HepG2 (cell line): ENCODE measurements at regions not wholly inside any gene's neighbourhood (a gene's known extent, or its start where the extent isn't known, plus 50 kb on each side); places are given as distances from the start of the nearest gene placed in this dataset.

Experiments used
- ATAC-seq: fragments of 200-7000 bp; cut with Tn5 transposase; 3 replicates; pipeline ENCODE4 v1.9.1; 2020; ENCODE audit warnings: mild to moderate bottlenecking, moderate library complexity
- BruUV-seq: library from RNA; stranded (reverse); fragments of 400-500 nt; replicated peaks from 2 replicates; lab custom pipeline; 2021; lab: Mats Ljungman, UMichigan
- CTCF ChIA-PET: fragments of 300-600 bp; formaldehyde crosslinking; extraction: SDS; loops from one replicate; lab custom pipeline; 2021; ENCODE audit warnings: low total read pairs, inconsistent platforms, low intra/inter-chr PET ratio; lab: Yijun Ruan, JAX
- POLR2A ChIA-PET: fragments of 350-600 bp; sonication (Branson Sonifier 250); formaldehyde crosslinking; loops from one replicate; lab custom pipeline; 2020; ENCODE audit warnings: antibody characterized with exemption, inconsistent platforms; lab: Yijun Ruan, JAX
- DNase-seq: peaks from one replicate; pipeline ENCODE4 v3.0.0-alpha.2; 2015; ENCODE audit warnings: low spot score
- FAIRE-seq: peaks from 3 replicates; lab custom pipeline; 2011; peaks lifted over from hg19 to GRCh38; lab: Jason Lieb, UNC
- H2AFZ ChIP-seq: one replicate; pipeline ENCODE4 v1.6.1; 2011; ENCODE audit warnings: low read length, inconsistent platforms
- H3K27ac ChIP-seq: fragments of 300-600 bp; 3 replicates; pipeline ENCODE4 v1.8.0; 2011; ENCODE audit warnings: mixed run types, mild to moderate bottlenecking, mixed read lengths, low read length, inconsistent platforms; ENCODE audit not compliant: insufficient read depth; ENCODE audit errors: extremely low read length
- H3K27me3 ChIP-seq, 2 experiments: fragments of 200-600 bp in 1 of 2; 2 replicates in 1 of 2; 3 replicates in 1 of 2; pipeline versions ENCODE4 v1.6.0 to v1.8.0; 2011; ENCODE audit warnings: low read length in 2 of 2, mild to moderate bottlenecking in 2 of 2, moderate library complexity in 2 of 2, inconsistent platforms in 1 of 2; ENCODE audit not compliant: insufficient read depth in 2 of 2, control insufficient read depth in 1 of 2
- H3K36me3 ChIP-seq, 2 experiments: fragments of 200-600 bp in 1 of 2; replicated peaks in 1 of 2; 2 replicates in 1 of 2; 3 replicates in 1 of 2; pipeline versions ENCODE4 v1.5.1 to v1.8.0; 2011; ENCODE audit warnings: low read length in 2 of 2, inconsistent platforms in 1 of 2; ENCODE audit not compliant: insufficient read depth in 2 of 2, control insufficient read depth in 1 of 2
- H3K4me1 ChIP-seq: 2 replicates; pipeline ENCODE4 v1.5.1; 2012; ENCODE audit warnings: low read length, inconsistent platforms; ENCODE audit not compliant: insufficient read depth
- H3K4me2 ChIP-seq: 2 replicates; pipeline ENCODE4 v1.6.0; 2011; ENCODE audit warnings: low read depth, low read length, inconsistent platforms
- H3K4me3 ChIP-seq, 3 experiments: fragments of 200-600 bp in 1 of 3; sonication (generic), shearing (Covaris generic) in 1 of 3; replicated peaks in 1 of 3; 2 replicates each; pipeline ENCODE4 v1.5.1; 2011 to 2016; ENCODE audit warnings: low read length in 3 of 3, inconsistent platforms in 2 of 3, low read depth in 2 of 3, mild to moderate bottlenecking in 2 of 3, control low read depth in 1 of 3, mixed read lengths in 1 of 3; ENCODE audit not compliant: insufficient read depth in 1 of 3
- H3K79me2 ChIP-seq: one replicate; pipeline ENCODE4 v1.6.1; 2011; ENCODE audit warnings: low read length, inconsistent platforms; ENCODE audit not compliant: insufficient read depth
- H3K9ac ChIP-seq: 2 replicates; pipeline ENCODE4 v1.6.0; 2011; ENCODE audit warnings: mild to moderate bottlenecking, low read depth, low read length, inconsistent platforms; ENCODE audit not compliant: insufficient read depth
- H3K9me3 ChIP-seq: 2 replicates; pipeline ENCODE4 v1.5.1; 2012; ENCODE audit warnings: mild to moderate bottlenecking, low read length
- H4K20me1 ChIP-seq: 2 replicates; pipeline ENCODE4 v1.6.0; 2011; ENCODE audit warnings: inconsistent platforms, mild to moderate bottlenecking, low read length, moderate library complexity; ENCODE audit not compliant: insufficient read depth
- GZF1 ChIP-seq: sonication (generic); formaldehyde crosslinking; IDR thresholded peaks from 2 replicates; pipeline ENCODE4 v1.5.1; 2020; ENCODE audit warnings: mild to moderate bottlenecking, missing genetic modification reagents
- KLF12 ChIP-seq: sonication (generic); formaldehyde crosslinking; IDR thresholded peaks from 2 replicates; pipeline ENCODE4 v1.4.0; 2020; ENCODE audit warnings: missing genetic modification reagents, borderline replicate concordance
- NCOA1 ChIP-seq: sonication (generic); formaldehyde crosslinking; IDR thresholded peaks from 2 replicates; pipeline ENCODE4 v1.9.0; 2021; ENCODE audit warnings: missing genetic modification reagents
- PLSCR1 ChIP-seq: sonication (generic); formaldehyde crosslinking; IDR thresholded peaks from 2 replicates; pipeline ENCODE4 v1.5.0; 2020; ENCODE audit warnings: missing genetic modification reagents, mild to moderate bottlenecking, borderline replicate concordance
- SP1 ChIP-seq, 2 experiments: fragments of 450-650 bp in 1 of 2; sonication (generic) in 1 of 2; formaldehyde crosslinking in 1 of 2; IDR thresholded peaks; 2 replicates each; pipeline versions ENCODE4 v1.4.0 to v1.6.1; 2016 to 2020; ENCODE audit warnings: missing genetic modification reagents in 1 of 2
- TMF1 ChIP-seq: sonication (generic); formaldehyde crosslinking; IDR thresholded peaks from 2 replicates; pipeline ENCODE4 v1.8.1; 2022; ENCODE audit warnings: low read depth, missing genetic modification reagents
- ZBTB40 ChIP-seq, 2 experiments: fragments of 450-650 bp in 1 of 2; sonication (generic) in 1 of 2; formaldehyde crosslinking in 1 of 2; IDR thresholded peaks; 2 replicates each; pipeline versions ENCODE4 v1.6.1 to v1.8.0; 2016 to 2022; ENCODE audit warnings: antibody characterized with exemption in 1 of 2, mild to moderate bottlenecking in 1 of 2, missing genetic modification reagents in 1 of 2
- ZNF160 ChIP-seq: sonication (generic); formaldehyde crosslinking; IDR thresholded peaks from 2 replicates; pipeline ENCODE4 v1.8.0; 2022; ENCODE audit warnings: mild to moderate bottlenecking, inconsistent platforms, missing genetic modification reagents
- ZNF451 ChIP-seq: sonication (generic); formaldehyde crosslinking; IDR thresholded peaks from 2 replicates; pipeline ENCODE4 v1.5.0; 2020; ENCODE audit warnings: mild to moderate bottlenecking, missing genetic modification reagents
- ZNF724P ChIP-seq: sonication (generic); formaldehyde crosslinking; IDR thresholded peaks from 2 replicates; pipeline ENCODE4 v1.8.0; 2022; ENCODE audit warnings: missing genetic modification reagents, borderline replicate concordance
- ZNF766 ChIP-seq: sonication (generic); formaldehyde crosslinking; IDR thresholded peaks from 2 replicates; pipeline ENCODE4 v1.5.0; 2020; ENCODE audit warnings: missing genetic modification reagents, borderline replicate concordance
- ZNF816 ChIP-seq: sonication (generic); formaldehyde crosslinking; IDR thresholded peaks from 2 replicates; pipeline ENCODE4 v1.8.0; 2022; ENCODE audit warnings: missing genetic modification reagents, mild to moderate bottlenecking, borderline replicate concordance
- ZSCAN12 ChIP-seq: sonication (generic); formaldehyde crosslinking; IDR thresholded peaks from 2 replicates; pipeline ENCODE4 v1.9.0; 2021; ENCODE audit warnings: mild to moderate bottlenecking, missing genetic modification reagents
- ZSCAN20 ChIP-seq: sonication (generic); formaldehyde crosslinking; IDR thresholded peaks from 2 replicates; pipeline ENCODE4 v1.4.0; 2020; ENCODE audit warnings: missing genetic modification reagents, mild to moderate bottlenecking, borderline replicate concordance
- WGBS: methylation state at CpG from one replicate; pipeline ENCODE4 v1.1.6; 2017; ENCODE audit warnings: low lambda C conversion rate; 5-methylcytosine and 5-hydroxymethylcytosine counted together
- in situ Hi-C: cut with HindIII; loops from 2 replicates; pipeline ENCODE4 v1.10.0; 2017; ENCODE audit warnings: low pct_unique_long_range_greater_than_20kb; ENCODE audit not compliant: extremely low pct_ligation_motif_present
- intact Hi-C: fragments of 100-400 bp; cut with micrococcal nuclease; formaldehyde crosslinking; loops from one replicate; pipeline ENCODE4 v1.10.0; 2022; ENCODE audit not compliant: unreplicated experiment

- TF ChIP-seq ZBTB40 (IDR thresholded peaks at IDR 0.05): no peak
- no peak for TF ChIP-seq ZBTB40 (CRISPR knock-in tag; IDR thresholded peaks at IDR 0.05)
- TF ChIP-seq, all 625 proteins: peak for 0
These were observed 417.7 kb downstream of the ZWINT start (continued) for GRCh38 chr10:55943403-55943802.

- no peak for FAIRE-seq
- 36% methylated on average over 1 of the region's 1 CpG for WGBS
- POLR2A ChIA-PET: no interaction called here
- no peak for TF ChIP-seq ZNF816
- TF ChIP-seq ZNF724P (CRISPR knock-in tag): no peak
- TF ChIP-seq NCOA1 (CRISPR knock-in tag): no peak
- TF ChIP-seq ZSCAN20 (CRISPR knock-in tag): no peak
- TF ChIP-seq TMF1 (CRISPR knock-in tag): no peak
- TF ChIP-seq ZNF160 (CRISPR knock-in tag): no peak
- no peak for TF ChIP-seq SP1 (IDR thresholded peaks at IDR 0.05)
- no peak for TF ChIP-seq SP1 (CRISPR knock-in tag; IDR thresholded peaks at IDR 0.05)
- TF ChIP-seq PLSCR1: no peak
- TF ChIP-seq GZF1 (CRISPR knock-in tag): no peak
- TF ChIP-seq ZNF766 (CRISPR knock-in tag): no peak
- TF ChIP-seq ZNF451 (CRISPR knock-in tag): no peak
- no peak for TF ChIP-seq KLF12 (CRISPR knock-in tag)
- TF ChIP-seq ZSCAN12 (CRISPR knock-in tag): no peak
These were observed 431.8 kb downstream of the ZWINT start for GRCh38 chr10:55929291-55929690.

More at GRCh38 chr10:55929291-55929690, 431.8 kb downstream of the ZWINT start:
- H4K20me1 ChIP-seq: no peaks in the 10 kb centered on the region
- H2AFZ ChIP-seq: no peak overlapping the region
- no peak overlapping the region for H3K4me2 ChIP-seq
- no peak for DNase-seq
- CTCF ChIA-PET: no interaction called here
- H3K27me3 ChIP-seq: no peaks in the 10 kb centered on the region; a peak in 1 of 5 replicates
- in situ Hi-C loops (no loop called here), intact Hi-C loops (no loop called here)
- no peak overlapping the region for H3K27ac ChIP-seq
- no peak overlapping the region for H3K9ac ChIP-seq
- H3K9me3 ChIP-seq: no peaks in the 10 kb centered on the region
- H3K4me3 ChIP-seq: no peak overlapping the region
- BruUV-seq: no TSS peak
- no peaks in the 10 kb centered on the region for H3K4me1 ChIP-seq
- H3K36me3 ChIP-seq: no peaks in the 10 kb centered on the region
- no peaks in the 10 kb centered on the region for H3K79me2 ChIP-seq
- no peak for ATAC-seq
